ENCODE measurements at regions not wholly inside any gene's neighbourhood (a gene's known extent, or its start where the extent isn't known, plus 50 kb on each side); places are given as distances from the start of the nearest gene placed in this dataset.
"Not testable (repeated sequence)": the region's sequence is repeated elsewhere in the genome, so short reads cannot be mapped to it uniquely, and the experiment has no call there.

DNA sequence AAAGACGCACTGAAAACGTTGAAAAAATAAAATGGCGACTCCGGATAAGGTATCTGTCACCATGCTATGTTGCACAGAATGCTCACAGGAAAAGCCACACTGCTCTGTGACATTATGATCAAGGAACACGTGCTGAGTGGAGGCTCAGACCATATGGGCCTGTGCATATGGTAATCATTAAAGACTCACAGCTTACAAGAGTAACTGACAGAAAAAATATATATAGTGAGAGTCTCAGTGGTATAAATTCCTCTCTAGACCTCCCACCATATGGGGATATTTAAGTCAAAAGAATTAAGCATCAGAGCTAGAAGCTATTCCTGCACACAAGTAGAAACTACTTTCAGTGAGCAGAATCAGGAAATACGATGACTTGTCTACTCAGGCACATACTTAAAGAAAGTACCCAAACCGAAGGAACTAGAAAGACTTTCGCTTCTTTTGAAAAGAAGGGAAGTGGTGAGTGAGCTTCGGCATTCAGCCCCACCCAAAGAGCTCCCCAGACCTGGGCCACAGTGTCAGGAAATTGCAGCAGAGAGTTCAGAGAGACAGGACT lies 65.1 kb upstream of the MPP7 start:
- no peak overlapping the region for H3K27ac ChIP-seq
- TF ChIP-seq CTCF (conservative IDR thresholded peaks at IDR 0.05), result no peak

- no peak overlapping the region for H3K27ac ChIP-seq
- no peak for TF ChIP-seq CTCF (conservative IDR thresholded peaks at IDR 0.05)
Observed at GRCh38 chr10:28370107-28370835, 67.4 kb upstream of the MPP7 start.

DNA sequence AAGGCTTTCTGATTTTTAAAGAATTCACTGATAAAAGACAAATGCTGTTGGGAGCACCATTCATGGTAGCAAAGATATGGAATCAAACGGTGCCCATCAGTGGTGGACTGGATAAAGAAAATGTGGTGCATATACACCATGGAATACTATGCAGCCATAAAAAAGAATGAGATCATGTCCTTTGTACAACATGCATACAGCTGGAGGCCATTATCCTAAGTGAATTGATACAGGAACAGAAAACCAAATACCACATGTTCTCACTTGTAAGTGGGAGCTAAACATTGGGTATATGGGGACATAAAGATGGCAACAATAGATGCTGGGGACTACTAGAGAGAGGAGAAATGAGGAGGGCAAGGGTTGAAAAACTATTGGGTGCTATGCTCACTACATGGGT lies 68.8 kb upstream of the MPP7 start:
- H3K27ac ChIP-seq, result not testable (repeated sequence)

DNA sequence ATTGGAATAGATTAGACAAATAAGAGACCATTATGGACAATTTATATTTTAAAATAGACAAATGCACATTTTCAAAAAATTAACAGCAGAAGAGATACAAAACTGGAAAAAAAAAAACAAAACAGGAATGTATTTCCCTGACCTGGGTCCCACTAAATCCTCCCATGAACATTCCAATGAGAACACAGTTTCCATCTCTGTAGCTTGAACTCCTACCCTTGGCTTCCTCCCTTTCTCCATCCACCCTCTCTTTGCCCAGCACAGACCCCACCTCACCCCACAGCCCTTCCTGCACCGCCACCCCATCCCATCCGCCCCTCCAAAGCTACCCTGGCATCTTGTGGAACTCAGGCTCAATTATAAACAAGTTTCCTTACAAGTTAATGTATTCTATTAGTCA lies 71.2 kb upstream of the MPP7 start:
- H3K27ac ChIP-seq, result no peak overlapping the region
- TF ChIP-seq CTCF (conservative IDR thresholded peaks at IDR 0.05), result no peak

DNA sequence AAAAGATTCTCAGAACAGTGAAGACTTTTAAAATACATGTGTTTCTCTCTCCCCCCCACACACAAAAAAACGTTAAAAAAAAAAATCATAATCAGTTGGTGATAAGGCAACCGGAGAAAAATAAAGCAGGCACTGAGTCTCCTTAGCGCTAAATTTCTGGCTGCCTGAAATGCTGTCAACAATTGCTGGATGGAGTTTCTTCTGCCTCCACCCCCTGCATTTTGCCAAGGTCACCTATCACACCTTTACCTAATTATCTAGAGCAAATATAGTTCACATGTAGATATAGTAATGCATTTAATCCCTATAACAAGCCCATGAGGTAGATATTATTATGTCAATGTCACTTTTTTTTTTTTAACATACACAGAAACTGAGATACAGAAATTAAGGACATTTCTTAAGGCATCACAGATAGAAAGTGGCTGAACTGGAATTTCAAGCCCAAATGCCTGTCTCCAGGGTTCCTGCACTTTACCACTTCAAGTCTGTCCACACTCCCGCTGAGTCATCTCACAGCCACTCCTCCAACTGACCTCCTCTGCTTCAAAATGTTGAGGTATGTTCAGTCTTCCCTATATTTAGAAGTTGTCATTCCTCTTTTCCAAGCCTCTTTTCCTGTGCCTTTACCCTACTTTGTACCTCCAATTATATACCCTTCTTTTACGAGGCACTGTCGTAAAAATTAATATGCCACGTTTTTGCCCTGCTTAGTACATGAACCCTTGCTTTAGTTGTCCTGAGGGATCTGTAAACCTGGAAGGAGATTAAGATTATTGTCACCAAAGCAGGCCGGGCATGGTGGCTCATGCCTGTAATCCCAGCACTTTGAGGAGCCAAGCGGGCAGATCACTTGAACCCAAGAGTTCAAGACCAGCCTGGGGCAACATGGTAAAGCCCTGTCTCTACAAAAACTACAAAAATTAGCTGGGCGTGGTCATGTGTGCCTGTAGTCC lies 72.8 kb upstream of the MPP7 start:
- TF ChIP-seq CTCF (conservative IDR thresholded peaks at IDR 0.05), result no peak
- H3K27ac ChIP-seq, result peak overlapping the region; percentile 57

DNA sequence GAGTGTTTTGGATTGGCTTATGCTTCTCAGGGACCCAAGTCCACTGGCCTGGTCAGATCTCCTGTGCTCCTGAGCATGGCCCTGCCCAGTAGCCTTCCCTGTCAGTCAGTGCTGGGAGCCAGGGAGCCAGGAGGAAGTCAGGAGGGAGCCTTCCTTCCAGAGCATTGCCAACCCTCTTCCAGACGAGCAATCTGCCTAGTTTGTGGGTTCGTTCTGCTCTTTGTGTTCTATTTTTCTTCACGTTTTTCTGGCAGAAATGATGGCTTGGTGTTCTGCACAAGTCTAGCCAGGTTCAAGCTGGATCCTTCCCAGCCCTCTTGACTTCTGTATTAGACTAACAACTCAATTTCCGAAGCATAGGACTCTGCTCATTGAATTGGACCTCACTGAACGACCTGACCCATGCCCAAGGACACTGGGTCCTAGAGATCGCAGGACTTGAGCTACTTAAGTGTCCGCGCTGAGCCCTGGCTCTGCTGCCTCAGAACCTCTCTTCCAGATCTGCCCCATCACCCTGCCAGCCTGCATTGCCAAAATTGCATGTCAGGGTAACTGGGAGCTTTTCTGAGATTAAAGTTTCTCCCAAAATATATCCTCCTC lies 76.2 kb upstream of the MPP7 start:
- no peak for TF ChIP-seq CTCF (conservative IDR thresholded peaks at IDR 0.05)
- no peak overlapping the region for H3K27ac ChIP-seq

DNA sequence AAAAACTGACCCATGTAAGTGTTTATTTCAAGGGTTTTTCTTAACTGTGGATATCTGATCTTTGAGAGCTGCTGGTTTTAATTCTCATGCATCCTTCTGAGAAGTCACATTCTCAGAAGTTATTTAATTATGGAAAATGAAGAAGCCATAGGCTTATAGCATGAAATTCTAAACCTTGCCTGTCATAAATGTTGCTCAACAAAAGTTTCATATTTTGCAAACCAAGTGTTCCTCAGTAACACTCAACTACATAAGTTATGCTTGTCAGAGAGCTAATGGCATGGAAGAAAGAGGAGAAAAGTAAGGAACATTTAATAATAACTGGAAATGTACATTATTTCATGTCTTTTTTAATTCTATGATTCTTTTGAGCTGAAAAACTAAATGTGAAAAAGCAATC lies 78.6 kb upstream of the MPP7 start:
- H3K27ac ChIP-seq, result no peak overlapping the region
- no peak for TF ChIP-seq CTCF (conservative IDR thresholded peaks at IDR 0.05)
